Right lobe of liver (tissue), 6 donors: ENCODE measurements at regions not wholly inside any gene's neighbourhood (a gene's known extent, or its start where the extent isn't known, plus 50 kb on each side); places are given as distances from the start of the nearest gene placed in this dataset.

ENCODE experiments used
- ATAC-seq, 4 donors: fragments of 200-7000 bp; cut with Tn5 transposase; one replicate each; pipeline ENCODE4 v1.9.1; 2020; ENCODE audit warnings: mild to moderate bottlenecking in 4 of 4, moderate library complexity in 4 of 4
- DNase-seq, 3 donors: peaks; one replicate each; pipeline ENCODE4 v3.0.0-alpha.2; 2020
- H3K27ac ChIP-seq, 3 donors: fragments of 200-600 bp; one replicate each; pipeline ENCODE4 v1.8.0; 2022
- H3K27me3 ChIP-seq, 2 donors: fragments of 200-600 bp; one replicate each; pipeline ENCODE4 v1.8.0; 2022
- H3K36me3 ChIP-seq, 4 donors: fragments of 200-600 bp; sonication (generic) in 1 of 4; one replicate each; pipeline versions ENCODE4 v1.5.1 to v1.8.0; 2017 to 2022; ENCODE audit warnings: control low read depth in 1 of 4
- H3K4me1 ChIP-seq, 4 donors: fragments of 200-600 bp; sonication (generic) in 1 of 4; one replicate each; pipeline versions ENCODE4 v1.5.1 to v1.8.0; 2017 to 2022; ENCODE audit warnings: control low read depth in 1 of 4
- H3K4me3 ChIP-seq, 3 donors: fragments of 200-600 bp; one replicate each; pipeline ENCODE4 v1.8.0; 2022
- H3K9me3 ChIP-seq, 4 donors: fragments of 200-600 bp; sonication (generic) in 1 of 4; one replicate each; pipeline versions ENCODE4 v1.5.1 to v1.8.0; 2017 to 2022; ENCODE audit warnings: control low read depth in 1 of 4
- POLR2A ChIP-seq: fragments of 450-650 bp; IDR thresholded peaks from one replicate; pipeline ENCODE4 v1.6.1; 2017; ENCODE audit warnings: antibody characterized with exemption, mild to moderate bottlenecking
- WGBS: methylation state at CpG from one replicate; pipeline ENCODE4 v1.1.6; 2018; ENCODE audit warnings: low coverage, low lambda C conversion rate; ENCODE audit not compliant: insufficient coverage; ENCODE audit errors: missing lambda C conversion rate; 5-methylcytosine and 5-hydroxymethylcytosine counted together
- intact Hi-C, 2 donors: fragments of 100-400 bp; cut with DNase I; formaldehyde crosslinking; loops; one replicate each; pipeline versions ENCODE4 v1.11.2 to v1.14.1; 2022
- TF ChIP-seq, protein P1 (sequence below), 4 donors: fragments of 200-600 bp in 3 of 4; fragments of 450-650 bp in 1 of 4; IDR thresholded peaks; one replicate each; pipeline versions ENCODE4 v1.5.1 to v1.8.0; 2016 to 2022; ENCODE audit warnings: antibody characterized with exemption in 4 of 4, mild to moderate bottlenecking in 2 of 4
- donor health status: DM: no; HTN: yes; CAD: no.
- donor health status: DM: no; HTN: no; CAD: no.
- donor health status: DM: no; HTN: no; CAD: no.
- donor health status: DM: no; HTN: yes; CAD: no.
- donor health status: DM: no; HTN: yes; CAD: no.

DNA sequence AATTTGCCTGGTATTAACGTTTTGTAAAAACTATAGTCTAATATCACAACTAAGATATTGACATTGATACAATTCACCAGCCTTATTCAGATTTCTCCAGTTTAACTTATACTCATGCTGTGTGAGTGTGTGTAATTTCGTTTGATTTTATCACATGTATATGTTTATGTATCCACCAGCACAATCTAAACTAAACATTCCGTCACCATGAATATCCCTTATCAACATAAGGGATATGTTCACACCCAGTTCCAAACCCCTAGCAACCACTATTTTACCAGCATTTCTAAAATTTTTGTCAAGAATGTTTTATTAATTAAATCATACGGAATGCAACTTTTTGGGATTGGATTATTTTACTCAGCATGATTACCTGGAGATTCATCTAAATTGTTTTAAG lies 450.3 kb downstream of the FBXO15 start:
- Histone ChIP-seq H3K4me1 (no peaks in the 10 kb centered on the region), H3K9me3 (no peaks in the 10 kb centered on the region), H3K4me3 (no peak overlapping the region), H3K27me3 (no peaks in the 10 kb centered on the region), H3K27ac (no peak overlapping the region), H3K36me3 (no peaks in the 10 kb centered on the region)
- ATAC-seq: no peak
- intact Hi-C loops: no loop called here
- no peak for DNase-seq
- no peak for TF ChIP-seq POLR2A
- TF ChIP-seq, protein P1, sequence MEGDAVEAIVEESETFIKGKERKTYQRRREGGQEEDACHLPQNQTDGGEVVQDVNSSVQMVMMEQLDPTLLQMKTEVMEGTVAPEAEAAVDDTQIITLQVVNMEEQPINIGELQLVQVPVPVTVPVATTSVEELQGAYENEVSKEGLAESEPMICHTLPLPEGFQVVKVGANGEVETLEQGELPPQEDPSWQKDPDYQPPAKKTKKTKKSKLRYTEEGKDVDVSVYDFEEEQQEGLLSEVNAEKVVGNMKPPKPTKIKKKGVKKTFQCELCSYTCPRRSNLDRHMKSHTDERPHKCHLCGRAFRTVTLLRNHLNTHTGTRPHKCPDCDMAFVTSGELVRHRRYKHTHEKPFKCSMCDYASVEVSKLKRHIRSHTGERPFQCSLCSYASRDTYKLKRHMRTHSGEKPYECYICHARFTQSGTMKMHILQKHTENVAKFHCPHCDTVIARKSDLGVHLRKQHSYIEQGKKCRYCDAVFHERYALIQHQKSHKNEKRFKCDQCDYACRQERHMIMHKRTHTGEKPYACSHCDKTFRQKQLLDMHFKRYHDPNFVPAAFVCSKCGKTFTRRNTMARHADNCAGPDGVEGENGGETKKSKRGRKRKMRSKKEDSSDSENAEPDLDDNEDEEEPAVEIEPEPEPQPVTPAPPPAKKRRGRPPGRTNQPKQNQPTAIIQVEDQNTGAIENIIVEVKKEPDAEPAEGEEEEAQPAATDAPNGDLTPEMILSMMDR (IDR thresholded peaks at IDR 0.05): no peak
- WGBS: 38% methylated on average over 4 of the region's 4 CpGs

DNA sequence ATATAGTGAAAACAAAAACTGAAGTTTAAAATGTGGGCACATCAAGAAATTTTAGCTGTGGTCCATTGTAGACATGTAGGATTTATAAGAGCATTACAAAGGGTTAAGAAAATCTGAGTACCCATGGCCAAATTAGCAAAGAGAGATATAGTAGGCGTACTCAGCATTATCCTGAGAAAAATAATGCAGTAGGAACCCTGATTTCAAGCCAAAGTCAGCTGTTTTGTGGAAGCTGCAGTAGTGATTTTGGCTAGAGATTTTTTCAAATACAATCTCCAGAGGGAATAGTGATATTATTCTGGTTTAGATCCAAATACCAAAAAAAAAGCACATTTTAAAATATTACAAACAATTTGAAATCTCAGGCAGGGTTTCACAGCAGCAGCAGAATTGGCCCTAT lies 450.9 kb downstream of the FBXO15 start:
- TF ChIP-seq POLR2A: no peak
- ATAC-seq: no peak
- intact Hi-C loops: no loop called here
- no peak for DNase-seq
- Histone ChIP-seq H3K9me3 (no peaks in the 10 kb centered on the region), H3K27me3 (no peaks in the 10 kb centered on the region), H3K36me3 (no peaks in the 10 kb centered on the region), H3K27ac (no peak overlapping the region), H3K4me1 (no peaks in the 10 kb centered on the region), H3K4me3 (no peak overlapping the region)
- WGBS: 25% methylated on average over 1 of the region's 1 CpG

DNA sequence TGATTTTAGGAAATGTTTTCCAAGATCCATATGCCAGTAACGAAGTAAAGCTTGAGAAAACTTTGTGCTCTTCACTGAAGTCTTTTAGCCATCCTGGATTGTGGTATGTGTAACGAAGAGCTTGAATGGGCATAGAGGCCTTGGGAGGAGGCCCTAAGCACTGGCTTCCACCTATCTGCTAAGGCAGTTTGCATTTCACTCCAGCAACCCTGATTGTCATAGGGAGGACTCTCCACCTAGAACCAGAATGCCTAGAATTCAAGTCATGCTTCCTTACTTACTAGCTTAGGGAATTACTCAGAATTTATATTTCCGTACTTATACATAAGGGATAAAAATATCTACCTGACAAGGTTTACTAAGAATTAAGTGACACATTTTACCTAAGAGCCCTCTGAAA lies 451.5 kb downstream of the FBXO15 start:
- Histone ChIP-seq H3K9me3 (no peaks in the 10 kb centered on the region), H3K4me3 (no peak overlapping the region), H3K36me3 (no peaks in the 10 kb centered on the region), H3K27me3 (no peaks in the 10 kb centered on the region), H3K27ac (no peak overlapping the region), H3K4me1 (no peaks in the 10 kb centered on the region)
- no peak for ATAC-seq
- intact Hi-C loops: no loop called here
- WGBS: 61% methylated on average over 3 of the region's 3 CpGs
- DNase-seq: no peak
- no peak for TF ChIP-seq POLR2A
- TF ChIP-seq, protein P1 (IDR thresholded peaks at IDR 0.05): no peak

DNA sequence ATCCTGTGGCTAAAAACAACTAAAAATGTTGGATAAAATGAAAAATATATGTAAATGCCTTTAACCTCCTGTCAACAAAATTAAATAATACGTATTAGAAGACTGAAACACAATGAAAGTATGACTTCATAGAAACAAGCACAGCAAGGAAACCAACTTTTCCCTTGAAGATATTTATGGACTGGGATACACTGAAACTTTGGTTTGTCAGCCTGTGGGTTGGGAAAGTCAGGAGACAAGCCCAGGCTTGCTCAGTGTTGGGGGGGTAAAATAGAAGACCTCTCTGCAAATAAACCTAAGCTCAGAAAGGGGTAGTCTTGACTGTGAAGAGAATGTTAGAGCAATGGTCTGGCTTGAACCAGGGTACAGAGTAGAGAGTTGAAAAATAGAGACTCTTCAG lies 454.5 kb downstream of the FBXO15 start:
- H3K4me3 ChIP-seq: no peak overlapping the region
- ATAC-seq (no peak), DNase-seq (no peak)
- TF ChIP-seq, protein P1 (IDR thresholded peaks at IDR 0.05): no peak
- TF ChIP-seq POLR2A: no peak
- no peaks in the 10 kb centered on the region for H3K27me3 ChIP-seq
- intact Hi-C loops: no loop called here
- no peaks in the 10 kb centered on the region for H3K4me1 ChIP-seq
- no peaks in the 10 kb centered on the region for H3K36me3 ChIP-seq
- 40% methylated on average over 1 of the region's 1 CpG for WGBS
- no peak overlapping the region for H3K27ac ChIP-seq
- no peaks in the 10 kb centered on the region for H3K9me3 ChIP-seq

DNA sequence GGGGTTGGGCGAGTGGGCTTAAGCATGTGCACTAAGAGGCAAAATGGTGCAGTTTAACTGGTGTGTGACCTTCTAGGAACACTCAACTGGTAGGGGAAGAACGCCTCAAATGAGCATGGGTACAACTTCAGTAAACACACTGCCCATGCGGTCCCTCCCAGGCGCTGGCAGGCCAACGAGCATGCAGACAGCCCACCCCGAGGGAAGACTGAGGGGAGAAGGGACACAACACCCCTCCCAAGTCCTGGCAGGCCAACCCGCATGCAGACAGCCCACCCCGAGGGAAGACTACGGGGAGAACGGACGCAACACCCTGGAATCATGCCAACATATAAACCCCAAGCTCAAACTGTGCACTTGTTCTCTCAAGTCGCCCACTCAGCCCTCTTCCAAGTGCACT lies 456.0 kb downstream of the FBXO15 start:
- no peak overlapping the region for H3K27ac ChIP-seq
- H3K36me3 ChIP-seq: no peaks in the 10 kb centered on the region
- WGBS: 49% methylated on average over 3 of the region's 12 CpGs
- H3K4me1 ChIP-seq: no peaks in the 10 kb centered on the region
- ATAC-seq (no peak), DNase-seq (no peak)
- intact Hi-C loops: no loop called here
- H3K9me3 ChIP-seq: no peaks in the 10 kb centered on the region
- H3K27me3 ChIP-seq: no peaks in the 10 kb centered on the region
- H3K4me3 ChIP-seq: no peak overlapping the region
- TF ChIP-seq, protein P1 (IDR thresholded peaks at IDR 0.05): no peak
- no peak for TF ChIP-seq POLR2A
